Esophagus squamous epithelium (tissue), 4 donors: ENCODE measurements at regions not wholly inside any gene's neighbourhood (a gene's known extent, or its start where the extent isn't known, plus 50 kb on each side); places are given as distances from the start of the nearest gene placed in this dataset.

ENCODE experiments used
- CTCF ChIP-seq, 6 experiments: fragments of 450-650 bp in 4 of 6; fragments of 200-600 bp in 2 of 6; sonication (generic) in 2 of 6; IDR thresholded peaks; one replicate each; pipeline ENCODE4 v1.5.1; 2016 to 2019; ENCODE audit warnings: antibody characterized with exemption in 6 of 6, mild to moderate bottlenecking in 4 of 6, moderate library complexity in 4 of 6
- POLR2A ChIP-seq, 4 donors: fragments of 450-650 bp; IDR thresholded peaks; one replicate each; pipeline ENCODE4 v1.6.1; 2017; ENCODE audit warnings: antibody characterized with exemption in 4 of 4, mild to moderate bottlenecking in 4 of 4, moderate library complexity in 3 of 4

GRCh38 chr13:73242515-73243015 is 183.8 kb downstream of the KLF5 start:
- TF ChIP-seq CTCF (IDR thresholded peaks at IDR 0.05) (no peak), POLR2A (IDR thresholded peaks at IDR 0.05) (no peak)
